ENCODE measurements at regions not wholly inside any gene's neighbourhood (a gene's known extent, or its start where the extent isn't known, plus 50 kb on each side); places are given as distances from the start of the nearest gene placed in this dataset.

GRCh38 chr7:46687203-46687602, 766.1 kb upstream of the IGFBP3 start:
- no peak for TF ChIP-seq CTCF (IDR thresholded peaks at IDR 0.05)

- TF ChIP-seq CTCF (IDR thresholded peaks at IDR 0.05), result no peak
These were observed 764.0 kb upstream of the IGFBP3 start for GRCh38 chr7:46685051-46685450.

- no peak for TF ChIP-seq CTCF (IDR thresholded peaks at IDR 0.05)
These were observed 762.0 kb upstream of the IGFBP3 start for GRCh38 chr7:46682836-46683624.

GRCh38 chr7:46681865-46682503, 760.9 kb upstream of the IGFBP3 start:
- TF ChIP-seq CTCF (IDR thresholded peaks at IDR 0.05), result no peak

GRCh38 chr7:46680147-46680546, 759.1 kb upstream of the IGFBP3 start:
- TF ChIP-seq CTCF (IDR thresholded peaks at IDR 0.05), result no peak

- TF ChIP-seq CTCF (IDR thresholded peaks at IDR 0.05), result no peak
These were observed 758.6 kb upstream of the IGFBP3 start for GRCh38 chr7:46679671-46680070.

GRCh38 chr7:46678421-46678820, 757.3 kb upstream of the IGFBP3 start:
- no peak for TF ChIP-seq CTCF (IDR thresholded peaks at IDR 0.05)

All from LNCAP (cell line).